ENCODE measurements at regions not wholly inside any gene's neighbourhood (a gene's known extent, or its start where the extent isn't known, plus 50 kb on each side); places are given as distances from the start of the nearest gene placed in this dataset.

GRCh38 chr13:104132849-104133248, 1066.6 kb upstream of the SLC10A2 start:
- Histone ChIP-seq H3K27ac (ENCODE audit: low read depth, low read length) (no peak overlapping the region), H2BK15ac (ENCODE audit: low read length) (no peak overlapping the region), H3K23ac (ENCODE audit: insufficient read length) (no peak overlapping the region), H2AFZ (ENCODE audit: low read length) (no peak overlapping the region), H3K4me1 (replicated peaks in 1 of 4; ENCODE audit: control insufficient read depth in 3 of 4, insufficient read depth in 4 of 4, low read length in 3 of 4) (no peaks in the 10 kb centered on the region), H4K91ac (replicated peaks; ENCODE audit: insufficient read length, low read length) (no peak overlapping the region), H3K14ac (ENCODE audit: insufficient read length) (no peak overlapping the region), H3K79me1 (ENCODE audit: low read depth, low read length) (no peaks in the 10 kb centered on the region), H3K4me2 (ENCODE audit: insufficient read depth in 1 of 2, low read depth in 2 of 2, low read length in 2 of 2) (no peak overlapping the region), H4K20me1 (replicated peaks in 1 of 2; ENCODE audit: control insufficient read depth in 1 of 2, insufficient read depth in 2 of 2, low read length in 2 of 2) (no peaks in the 10 kb centered on the region), H3K27me3 (replicated peaks in 1 of 4; ENCODE audit: control insufficient read depth in 3 of 4, extremely low read depth in 1 of 4, insufficient read depth in 3 of 4, low read length in 3 of 4) (no peaks in the 10 kb centered on the region), H3K18ac (ENCODE audit: extremely low read depth, low read length) (no peak overlapping the region), H2BK12ac (ENCODE audit: low read depth, low read length) (no peak overlapping the region), H3K23me2 (ENCODE audit: low read depth, low read length) (peaks cover 2% of the 10 kb centered on the region; the same call in 1 of the 2 replicates), H3K79me2 (ENCODE audit: control insufficient read depth in 1 of 2, insufficient read depth in 2 of 2, low read length in 2 of 2) (no peaks in the 10 kb centered on the region), H3K36me3 (ENCODE audit: control insufficient read depth in 2 of 4, insufficient read depth in 4 of 4, low read length in 3 of 4) (no peaks in the 10 kb centered on the region), H3K4ac (replicated peaks; ENCODE audit: insufficient read length, low read depth, low read length) (no peak overlapping the region), H3K4me3 (ENCODE audit: extremely low read depth in 1 of 4, insufficient read depth in 2 of 4, low read depth in 3 of 4, low read length in 4 of 4) (no peak overlapping the region), H2AK5ac (ENCODE audit: low read depth, low read length) (no peak overlapping the region), H4K5ac (ENCODE audit: insufficient read length, low read depth, low read length) (no peak overlapping the region), H3K9me3 (ENCODE audit: insufficient read depth in 2 of 2, low read depth in 1 of 2, low read length in 1 of 2) (no peaks in the 10 kb centered on the region), H2BK5ac (ENCODE audit: low read depth, low read length) (no peak overlapping the region), H2BK20ac (ENCODE audit: low read length) (no peak overlapping the region), H4K8ac (ENCODE audit: extremely low read depth, insufficient read depth, low read length) (peak overlapping the region; percentile 71; the same call in 1 of the 2 replicates), H3K9ac (replicated peaks in 1 of 4; ENCODE audit: extremely low read depth in 1 of 4, low read depth in 3 of 4, low read length in 3 of 4) (no peak overlapping the region), H2BK120ac (replicated peaks; ENCODE audit: low read depth, low read length) (no peak overlapping the region), H3K56ac (replicated peaks; ENCODE audit: insufficient read length, low read depth, low read length) (no peak overlapping the region)
- 94% methylated on average over 5 of the region's 5 CpGs; no CpG with 5 or more reads in 1 of the 2 experiments for WGBS, 2 experiments (ENCODE audit: extremely low coverage in 1 of 2, insufficient coverage in 1 of 2, insufficient read length in 1 of 2, insufficient replicate concordance in 2 of 2, low coverage in 1 of 2, low lambda C conversion rate in 2 of 2, missing lambda C conversion rate in 1 of 2)
- POLR2A ChIA-PET (ENCODE audit: partially characterized antibody): no interaction called here
- TF ChIP-seq GTF2F1 (IDR thresholded peaks at IDR 0.05; ENCODE audit: borderline replicate concordance, low read depth, low read length) (no peak), ATF3 (IDR thresholded peaks at IDR 0.05; ENCODE audit: insufficient read depth, low read depth, low read length) (no peak), BACH1 (IDR thresholded peaks at IDR 0.05; ENCODE audit: low read length) (no peak), FOSL1 (IDR thresholded peaks at IDR 0.05; ENCODE audit: insufficient read depth, low read depth, low read length) (no peak), USF2 (IDR thresholded peaks at IDR 0.05; ENCODE audit: low read length) (no peak), POLR2AphosphoS5 (IDR thresholded peaks at IDR 0.05; ENCODE audit: low read depth, low read length) (no peak), PHF8 (conservative IDR thresholded peaks at IDR 0.05; ENCODE audit: low read depth, low read length) (no peak), ZNF274 (IDR thresholded peaks at IDR 0.05; ENCODE audit: borderline replicate concordance, extremely low read depth, low read length) (no peak), ASH2L (IDR thresholded peaks at IDR 0.05; ENCODE audit: low read length) (no peak), SRF (IDR thresholded peaks at IDR 0.05; ENCODE audit: low read depth, low read length) (no peak), SP4 (IDR thresholded peaks at IDR 0.05; ENCODE audit: low read length) (no peak), SIRT6 (IDR thresholded peaks at IDR 0.05; ENCODE audit: low read length) (no peak)
- DNase-seq (ENCODE audit: low read depth in 1 of 2, low spot score in 2 of 2) (no peak), FAIRE-seq (no peak)
- CTCF ChIA-PET (ENCODE audit: partially characterized antibody): no interaction called here
